ENCODE measurements at regions not wholly inside any gene's neighbourhood (a gene's known extent, or its start where the extent isn't known, plus 50 kb on each side); places are given as distances from the start of the nearest gene placed in this dataset.
A peak's percentile ranks its signal among the peaks of the same experiment; 100 is the strongest.

GRCh38 chr3:46090161-46090591 is 62.9 kb upstream of the XCR1 start:
- no peak for DNase-seq
- Histone ChIP-seq H3K4me3 (ENCODE audit: low read depth, low read length) (no peak overlapping the region), H3K27me3 (replicated peaks) (no peaks in the 10 kb centered on the region), H3K36me3 (replicated peaks) (no peaks in the 10 kb centered on the region), H3K27ac (no peak overlapping the region)
- in situ Hi-C loops (cut with HindIII; ENCODE audit: low pct_ligation_motif_present, low sequenced_read_pairs), result no loop called here
- TF ChIP-seq, protein P1, sequence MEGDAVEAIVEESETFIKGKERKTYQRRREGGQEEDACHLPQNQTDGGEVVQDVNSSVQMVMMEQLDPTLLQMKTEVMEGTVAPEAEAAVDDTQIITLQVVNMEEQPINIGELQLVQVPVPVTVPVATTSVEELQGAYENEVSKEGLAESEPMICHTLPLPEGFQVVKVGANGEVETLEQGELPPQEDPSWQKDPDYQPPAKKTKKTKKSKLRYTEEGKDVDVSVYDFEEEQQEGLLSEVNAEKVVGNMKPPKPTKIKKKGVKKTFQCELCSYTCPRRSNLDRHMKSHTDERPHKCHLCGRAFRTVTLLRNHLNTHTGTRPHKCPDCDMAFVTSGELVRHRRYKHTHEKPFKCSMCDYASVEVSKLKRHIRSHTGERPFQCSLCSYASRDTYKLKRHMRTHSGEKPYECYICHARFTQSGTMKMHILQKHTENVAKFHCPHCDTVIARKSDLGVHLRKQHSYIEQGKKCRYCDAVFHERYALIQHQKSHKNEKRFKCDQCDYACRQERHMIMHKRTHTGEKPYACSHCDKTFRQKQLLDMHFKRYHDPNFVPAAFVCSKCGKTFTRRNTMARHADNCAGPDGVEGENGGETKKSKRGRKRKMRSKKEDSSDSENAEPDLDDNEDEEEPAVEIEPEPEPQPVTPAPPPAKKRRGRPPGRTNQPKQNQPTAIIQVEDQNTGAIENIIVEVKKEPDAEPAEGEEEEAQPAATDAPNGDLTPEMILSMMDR (IDR thresholded peaks at IDR 0.05; ENCODE audit: low read depth, low read length, missing control alignments), result no peak

DNA sequence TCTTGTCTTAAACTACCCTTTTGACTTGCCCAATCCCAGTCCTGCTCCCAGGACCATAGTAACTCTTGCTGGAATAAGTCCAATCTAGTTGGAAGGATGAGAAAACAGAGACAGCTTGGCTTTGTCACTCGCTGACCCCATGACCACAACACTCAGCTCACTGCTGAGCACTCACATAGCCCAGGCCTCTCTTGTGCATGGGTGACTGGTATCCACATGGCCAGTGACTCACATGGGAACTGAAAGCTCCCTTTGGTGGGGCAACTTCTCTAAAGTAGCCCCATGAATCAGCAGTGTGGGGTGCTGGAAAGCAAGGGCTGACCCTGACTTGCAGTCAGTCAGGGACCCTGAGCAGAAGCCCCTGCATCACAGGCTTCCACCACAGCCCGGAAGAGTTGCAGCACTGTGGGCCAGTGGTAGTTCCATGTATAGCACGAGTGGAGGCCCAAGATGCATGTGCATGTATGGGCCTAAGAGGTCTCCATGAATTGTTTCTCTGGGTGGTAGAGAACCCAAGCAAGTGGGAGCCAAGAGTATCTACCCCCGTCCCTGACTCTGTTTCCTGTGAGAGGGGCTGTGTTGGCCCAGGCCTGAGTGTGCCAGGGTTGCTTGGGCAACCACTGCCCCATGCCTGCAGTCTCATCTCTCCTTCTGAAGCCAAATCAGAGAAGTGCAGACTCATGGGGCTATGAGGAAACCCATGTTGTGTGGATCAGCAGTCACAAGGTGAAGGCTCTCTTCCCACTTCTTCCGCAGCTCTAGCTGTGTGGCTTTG is 62.1 kb upstream of the XCR1 start:
- H3K36me3 ChIP-seq (replicated peaks), result no peaks in the 10 kb centered on the region
- H3K4me3 ChIP-seq (ENCODE audit: low read depth, low read length), result no peak overlapping the region
- H3K27ac ChIP-seq, result peak overlapping the region; percentile 28
- in situ Hi-C loops (cut with HindIII; ENCODE audit: low pct_ligation_motif_present, low sequenced_read_pairs), result no loop called here
- TF ChIP-seq, protein P1 (IDR thresholded peaks at IDR 0.05; ENCODE audit: low read depth, low read length, missing control alignments), result no peak
- H3K27me3 ChIP-seq (replicated peaks), result no peaks in the 10 kb centered on the region
- DNase-seq, result peak; percentile 93

GRCh38 chr3:46087871-46088270 is 60.6 kb upstream of the XCR1 start:
- DNase-seq, result no peak
- TF ChIP-seq, protein P1 (IDR thresholded peaks at IDR 0.05; ENCODE audit: low read depth, low read length, missing control alignments), result peak; percentile 55
- in situ Hi-C loops (cut with HindIII; ENCODE audit: low pct_ligation_motif_present, low sequenced_read_pairs), result no loop called here
- Histone ChIP-seq H3K27ac (no peak overlapping the region), H3K36me3 (replicated peaks) (no peaks in the 10 kb centered on the region), H3K4me3 (ENCODE audit: low read depth, low read length) (no peak overlapping the region), H3K27me3 (replicated peaks) (no peaks in the 10 kb centered on the region)

GRCh38 chr3:46086986-46087385 is 59.7 kb upstream of the XCR1 start:
- no peak for DNase-seq
- in situ Hi-C loops (cut with HindIII; ENCODE audit: low pct_ligation_motif_present, low sequenced_read_pairs), result no loop called here

GRCh38 chr3:46086083-46086437 is 58.8 kb upstream of the XCR1 start:
- no peak overlapping the region for H3K27ac ChIP-seq
- H3K27me3 ChIP-seq (replicated peaks), result no peaks in the 10 kb centered on the region
- no peaks in the 10 kb centered on the region for H3K36me3 ChIP-seq (replicated peaks)
- no peak for DNase-seq
- in situ Hi-C loops (cut with HindIII; ENCODE audit: low pct_ligation_motif_present, low sequenced_read_pairs), result no loop called here
- H3K4me3 ChIP-seq (ENCODE audit: low read depth, low read length), result no peak overlapping the region
- TF ChIP-seq, protein P1 (IDR thresholded peaks at IDR 0.05; ENCODE audit: low read depth, low read length, missing control alignments), result no peak

More at GRCh38 chr3:46086986-46087385, 59.7 kb upstream of the XCR1 start:
- Histone ChIP-seq H3K27ac (no peak overlapping the region), H3K36me3 (replicated peaks) (no peaks in the 10 kb centered on the region), H3K4me3 (ENCODE audit: low read depth, low read length) (no peak overlapping the region), H3K27me3 (replicated peaks) (no peaks in the 10 kb centered on the region)
- TF ChIP-seq, protein P1 (IDR thresholded peaks at IDR 0.05; ENCODE audit: low read depth, low read length, missing control alignments), result no peak
